K562 (cell line): ENCODE measurements at regions not wholly inside any gene's neighbourhood (a gene's known extent, or its start where the extent isn't known, plus 50 kb on each side); places are given as distances from the start of the nearest gene placed in this dataset.

ENCODE experiments used
- BRCA1 ChIP-seq, 2 experiments: fragments of 450-650 bp in 1 of 2; sonication (generic) in 1 of 2; formaldehyde crosslinking in 1 of 2; IDR thresholded peaks; 2 replicates each; pipeline versions ENCODE4 v1.5.0 to v1.6.1; 2017 to 2020; ENCODE audit warnings: mild to moderate bottlenecking in 1 of 2, missing genetic modification reagents in 1 of 2
- BRF2 ChIP-seq: IDR thresholded peaks from 3 replicates; pipeline ENCODE4 v1.6.1; 2011; ENCODE audit warnings: borderline replicate concordance, mild to moderate bottlenecking; ENCODE audit not compliant: insufficient read length, insufficient read depth
- CHD1 ChIP-seq: fragments of 200-600 bp; sonication (generic); IDR thresholded peaks from one replicate; pipeline ENCODE4 v1.6.1; 2012; ENCODE audit warnings: mild to moderate bottlenecking, moderate library complexity, low read length, inconsistent platforms
- POLR2A ChIP-seq: fragments of 450-650 bp; conservative IDR thresholded peaks from 2 replicates; pipeline ENCODE4 v1.6.1; 2016
- SMC3 ChIP-seq: conservative IDR thresholded peaks from 2 replicates; pipeline ENCODE4 v1.6.1; 2011; ENCODE audit warnings: low read depth, low read length, improper control_type of control experiment; ENCODE audit not compliant: insufficient read depth
- ZBTB43 ChIP-seq: sonication (generic); formaldehyde crosslinking; IDR thresholded peaks from 2 replicates; pipeline ENCODE4 v1.8.0; 2023; ENCODE audit warnings: mild to moderate bottlenecking, missing genetic modification reagents
- TF ChIP-seq, protein P1 (sequence below): IDR thresholded peaks from 2 replicates; pipeline ENCODE4 v1.6.1; 2016; ENCODE audit warnings: missing genetic modification characterization, missing compliant biosample characterization
- TF ChIP-seq, protein P2 (sequence below): sonication (generic); formaldehyde crosslinking; IDR thresholded peaks from 2 replicates; pipeline ENCODE4 v1.5.0; 2020; ENCODE audit warnings: missing genetic modification reagents

GRCh38 chr2:121066526-121066925, 218.5 kb downstream of the TFCP2L1 start:
- TF ChIP-seq ZBTB43 (CRISPR knock-in tag): no peak
- no peak for TF ChIP-seq BRCA1 (IDR thresholded peaks at IDR 0.05)
- no peak for TF ChIP-seq BRCA1 (CRISPR knock-in tag; IDR thresholded peaks at IDR 0.05)
- no peak for TF ChIP-seq BRF2
- TF ChIP-seq, protein P1, sequence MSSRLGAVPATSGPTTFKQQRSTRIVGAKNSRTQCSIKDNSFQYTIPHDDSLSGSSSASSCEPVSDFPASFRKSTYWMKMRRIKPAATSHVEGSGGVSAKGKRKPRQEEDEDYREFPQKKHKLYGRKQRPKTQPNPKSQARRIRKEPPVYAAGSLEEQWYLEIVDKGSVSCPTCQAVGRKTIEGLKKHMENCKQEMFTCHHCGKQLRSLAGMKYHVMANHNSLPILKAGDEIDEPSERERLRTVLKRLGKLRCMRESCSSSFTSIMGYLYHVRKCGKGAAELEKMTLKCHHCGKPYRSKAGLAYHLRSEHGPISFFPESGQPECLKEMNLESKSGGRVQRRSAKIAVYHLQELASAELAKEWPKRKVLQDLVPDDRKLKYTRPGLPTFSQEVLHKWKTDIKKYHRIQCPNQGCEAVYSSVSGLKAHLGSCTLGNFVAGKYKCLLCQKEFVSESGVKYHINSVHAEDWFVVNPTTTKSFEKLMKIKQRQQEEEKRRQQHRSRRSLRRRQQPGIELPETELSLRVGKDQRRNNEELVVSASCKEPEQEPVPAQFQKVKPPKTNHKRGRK (tag): no peak
- no peak for TF ChIP-seq POLR2A
- TF ChIP-seq CHD1: no peak
- TF ChIP-seq SMC3: no peak
- TF ChIP-seq, protein P2, sequence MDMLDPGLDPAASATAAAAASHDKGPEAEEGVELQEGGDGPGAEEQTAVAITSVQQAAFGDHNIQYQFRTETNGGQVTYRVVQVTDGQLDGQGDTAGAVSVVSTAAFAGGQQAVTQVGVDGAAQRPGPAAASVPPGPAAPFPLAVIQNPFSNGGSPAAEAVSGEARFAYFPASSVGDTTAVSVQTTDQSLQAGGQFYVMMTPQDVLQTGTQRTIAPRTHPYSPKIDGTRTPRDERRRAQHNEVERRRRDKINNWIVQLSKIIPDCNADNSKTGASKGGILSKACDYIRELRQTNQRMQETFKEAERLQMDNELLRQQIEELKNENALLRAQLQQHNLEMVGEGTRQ: no peak
